ENCODE measurements at regions not wholly inside any gene's neighbourhood (a gene's known extent, or its start where the extent isn't known, plus 50 kb on each side); places are given as distances from the start of the nearest gene placed in this dataset.

DNA sequence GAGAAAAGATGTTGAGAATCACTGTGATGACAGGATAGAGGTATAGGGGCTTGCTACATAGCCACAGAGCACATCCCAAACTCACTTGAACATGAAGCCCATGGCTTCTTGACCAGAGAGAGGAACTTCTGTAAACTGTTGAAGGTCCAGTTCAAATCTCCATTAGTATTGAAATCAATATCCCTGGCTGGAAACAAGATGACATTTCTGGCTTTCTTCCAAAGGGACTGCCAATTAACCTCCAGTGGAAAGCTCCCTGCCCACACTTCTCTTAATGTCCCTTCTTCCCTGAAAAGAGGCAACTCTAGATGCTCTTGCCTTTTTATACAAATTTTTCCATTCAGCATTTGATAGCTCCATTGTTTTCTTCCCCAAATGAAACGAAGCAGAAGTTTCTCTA, 612.1 kb downstream of the EBF1 start:
- BruUV-seq (replicated peaks) = no TSS peak
- no peak overlapping the region for H3K9ac ChIP-seq (ENCODE audit: insufficient read depth, low read depth, low read length)
- H3K4me1 ChIP-seq (ENCODE audit: insufficient read depth, low read length) = peaks cover 10% of the 10 kb centered on the region
- H3K27ac ChIP-seq (ENCODE audit: extremely low read length, insufficient read depth, low read length) = no peak overlapping the region
- no peaks in the 10 kb centered on the region for H3K27me3 ChIP-seq (ENCODE audit: control insufficient read depth in 1 of 2, insufficient read depth in 2 of 2, low read length in 2 of 2)
- H3K4me3 ChIP-seq (replicated peaks in 1 of 3; ENCODE audit: insufficient read depth in 1 of 3, low read depth in 2 of 3, low read length in 3 of 3) = no peak overlapping the region
- no peak for ATAC-seq
- TF ChIP-seq HNRNPH1 (optimal IDR thresholded peaks at IDR 0.05; ENCODE audit: low read depth, low read length) = no peak
- no peak for TF ChIP-seq MTF2 (CRISPR knock-in tag; IDR thresholded peaks at IDR 0.05; ENCODE audit: borderline replicate concordance)
- TF ChIP-seq, protein P1, sequence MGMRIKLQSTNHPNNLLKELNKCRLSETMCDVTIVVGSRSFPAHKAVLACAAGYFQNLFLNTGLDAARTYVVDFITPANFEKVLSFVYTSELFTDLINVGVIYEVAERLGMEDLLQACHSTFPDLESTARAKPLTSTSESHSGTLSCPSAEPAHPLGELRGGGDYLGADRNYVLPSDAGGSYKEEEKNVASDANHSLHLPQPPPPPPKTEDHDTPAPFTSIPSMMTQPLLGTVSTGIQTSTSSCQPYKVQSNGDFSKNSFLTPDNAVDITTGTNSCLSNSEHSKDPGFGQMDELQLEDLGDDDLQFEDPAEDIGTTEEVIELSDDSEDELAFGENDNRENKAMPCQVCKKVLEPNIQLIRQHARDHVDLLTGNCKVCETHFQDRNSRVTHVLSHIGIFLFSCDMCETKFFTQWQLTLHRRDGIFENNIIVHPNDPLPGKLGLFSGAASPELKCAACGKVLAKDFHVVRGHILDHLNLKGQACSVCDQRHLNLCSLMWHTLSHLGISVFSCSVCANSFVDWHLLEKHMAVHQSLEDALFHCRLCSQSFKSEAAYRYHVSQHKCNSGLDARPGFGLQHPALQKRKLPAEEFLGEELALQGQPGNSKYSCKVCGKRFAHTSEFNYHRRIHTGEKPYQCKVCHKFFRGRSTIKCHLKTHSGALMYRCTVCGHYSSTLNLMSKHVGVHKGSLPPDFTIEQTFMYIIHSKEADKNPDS (CRISPR knock-in tag; IDR thresholded peaks at IDR 0.05) = no peak
- no peak for TF ChIP-seq ZBTB14 (CRISPR knock-in tag; IDR thresholded peaks at IDR 0.05)
- TF ChIP-seq ZNF713 (CRISPR knock-in tag; IDR thresholded peaks at IDR 0.05) = no peak
- TF ChIP-seq SKI (IDR thresholded peaks at IDR 0.05; ENCODE audit: partially characterized antibody) = no peak
- CTCF ChIA-PET (ENCODE audit: low intra/inter-chr PET ratio, low total read pairs) = no interaction called here
- 0% methylated on average over 1 of the region's 1 CpG for WGBS (ENCODE audit: low lambda C conversion rate)
- FAIRE-seq = no peak
- no peaks in the 10 kb centered on the region for H3K9me3 ChIP-seq (ENCODE audit: low read length)
- no peak for DNase-seq (ENCODE audit: low spot score)
- H3K79me2 ChIP-seq (ENCODE audit: insufficient read depth, low read length) = no peaks in the 10 kb centered on the region
- no peak overlapping the region for H3K4me2 ChIP-seq (ENCODE audit: low read depth, low read length)
- H4K20me1 ChIP-seq (ENCODE audit: insufficient read depth, low read length) = no peaks in the 10 kb centered on the region
- POLR2A ChIA-PET = no interaction called here
- in situ Hi-C loops (cut with HindIII; ENCODE audit: extremely low pct_ligation_motif_present, low pct_unique_long_range_greater_than_20kb) = no loop called here
- H3K36me3 ChIP-seq (replicated peaks in 1 of 2; ENCODE audit: control insufficient read depth in 1 of 2, insufficient read depth in 2 of 2, low read length in 2 of 2) = no peaks in the 10 kb centered on the region
- intact Hi-C loops (cut with micrococcal nuclease; ENCODE audit: unreplicated experiment) = no loop called here
- no peak overlapping the region for H2AFZ ChIP-seq (ENCODE audit: low read length)

- H3K36me3 ChIP-seq (replicated peaks in 1 of 2; ENCODE audit: control insufficient read depth in 1 of 2, insufficient read depth in 2 of 2, low read length in 2 of 2) = no peaks in the 10 kb centered on the region
- no peak overlapping the region for H3K4me2 ChIP-seq (ENCODE audit: low read depth, low read length)
- DNase-seq (ENCODE audit: low spot score) (no peak), ATAC-seq (no peak), FAIRE-seq (no peak)
- no peak overlapping the region for H3K9ac ChIP-seq (ENCODE audit: insufficient read depth, low read depth, low read length)
- POLR2A ChIA-PET = no interaction called here
- in situ Hi-C loops (cut with HindIII; ENCODE audit: extremely low pct_ligation_motif_present, low pct_unique_long_range_greater_than_20kb) = no loop called here
- BruUV-seq (replicated peaks) = no TSS peak
- no peak overlapping the region for H2AFZ ChIP-seq (ENCODE audit: low read length)
- H3K9me3 ChIP-seq (ENCODE audit: low read length) = no peaks in the 10 kb centered on the region
- H3K4me3 ChIP-seq (replicated peaks in 1 of 3; ENCODE audit: insufficient read depth in 1 of 3, low read depth in 2 of 3, low read length in 3 of 3) = no peak overlapping the region
- peaks cover 12% of the 10 kb centered on the region for H3K4me1 ChIP-seq (ENCODE audit: insufficient read depth, low read length)
- no peaks in the 10 kb centered on the region for H3K27me3 ChIP-seq (ENCODE audit: control insufficient read depth in 1 of 2, insufficient read depth in 2 of 2, low read length in 2 of 2)
- H4K20me1 ChIP-seq (ENCODE audit: insufficient read depth, low read length) = no peaks in the 10 kb centered on the region
- CTCF ChIA-PET (ENCODE audit: low intra/inter-chr PET ratio, low total read pairs) = no interaction called here
- H3K79me2 ChIP-seq (ENCODE audit: insufficient read depth, low read length) = no peaks in the 10 kb centered on the region
- H3K27ac ChIP-seq (ENCODE audit: extremely low read length, insufficient read depth, low read length) = no peak overlapping the region
- intact Hi-C loops (cut with micrococcal nuclease; ENCODE audit: unreplicated experiment) = no loop called here
- WGBS (ENCODE audit: low lambda C conversion rate) = 0% methylated on average over 1 of the region's 1 CpG
- TF ChIP-seq ZNF263 (CRISPR knock-in tag; IDR thresholded peaks at IDR 0.05) (no peak), MXI1 (IDR thresholded peaks at IDR 0.05; ENCODE audit: borderline replicate concordance, low read depth, low read length) (no peak), KLF11 (CRISPR knock-in tag; IDR thresholded peaks at IDR 0.05) (no peak), ZNF644 (CRISPR knock-in tag; IDR thresholded peaks at IDR 0.05; ENCODE audit: low read depth) (no peak), STAT5B (CRISPR knock-in tag; IDR thresholded peaks at IDR 0.05) (no peak), ZNF839 (CRISPR knock-in tag; IDR thresholded peaks at IDR 0.05; ENCODE audit: borderline replicate concordance) (no peak), ZNF136 (CRISPR knock-in tag; IDR thresholded peaks at IDR 0.05; ENCODE audit: low read depth) (no peak), ARID5B (CRISPR knock-in tag; IDR thresholded peaks at IDR 0.05) (no peak)
Observed at GRCh38 chr5:158487156-158487555, 612.6 kb downstream of the EBF1 start.
